MM.1S (cell line): ENCODE measurements at regions not wholly inside any gene's neighbourhood (a gene's known extent, or its start where the extent isn't known, plus 50 kb on each side); places are given as distances from the start of the nearest gene placed in this dataset.

ENCODE experiments used
- DNase-seq: peaks from one replicate; pipeline ENCODE4 v3.0.0-alpha.2; 2015
- H2AFZ ChIP-seq: fragments of 300-600 bp; sonication (generic); 2 replicates; pipeline ENCODE4 v1.6.0; 2016; ENCODE audit warnings: antibody characterized with exemption, low read length
- H3F3A ChIP-seq: fragments of 300-600 bp; sonication (generic); 2 replicates; pipeline ENCODE4 v1.6.1; 2016; ENCODE audit warnings: mild to moderate bottlenecking, antibody characterized with exemption, low read length, moderate library complexity, mixed read lengths; ENCODE audit not compliant: insufficient read depth
- H3K27ac ChIP-seq: fragments of 300-600 bp; sonication (generic); 2 replicates; pipeline ENCODE4 v1.5.1; 2016; ENCODE audit warnings: mild to moderate bottlenecking, low read length
- H3K27me3 ChIP-seq: fragments of 300-600 bp; sonication (generic); replicated peaks from 2 replicates; pipeline ENCODE4 v1.6.0; 2016; ENCODE audit warnings: low read length; ENCODE audit not compliant: insufficient read depth
- H3K36me3 ChIP-seq: fragments of 300-600 bp; sonication (generic); replicated peaks from 2 replicates; pipeline ENCODE4 v1.6.1; 2016; ENCODE audit warnings: mild to moderate bottlenecking, low read length, mixed read lengths; ENCODE audit not compliant: insufficient read depth
- H3K4me1 ChIP-seq: fragments of 300-600 bp; sonication (generic); 2 replicates; pipeline ENCODE4 v1.6.1; 2016; ENCODE audit warnings: low read length, mixed read lengths
- H3K4me2 ChIP-seq: fragments of 300-600 bp; sonication (generic); 2 replicates; pipeline ENCODE4 v1.6.0; 2016; ENCODE audit warnings: low read depth, low read length
- H3K4me3 ChIP-seq: fragments of 300-600 bp; sonication (generic); 2 replicates; pipeline ENCODE4 v1.5.1; 2016; ENCODE audit warnings: low read length, mixed read lengths
- H3K79me2 ChIP-seq: fragments of 300-600 bp; sonication (generic); 2 replicates; pipeline ENCODE4 v1.6.1; 2016; ENCODE audit warnings: mixed run types, low read length, mixed read lengths
- H3K9ac ChIP-seq: fragments of 300-600 bp; sonication (generic); 2 replicates; pipeline ENCODE4 v1.6.1; 2016; ENCODE audit warnings: low read length, mixed read lengths
- H3K9me2 ChIP-seq: fragments of 300-600 bp; sonication (generic); replicated peaks from 2 replicates; pipeline ENCODE4 v1.6.1; 2016; ENCODE audit warnings: mild to moderate bottlenecking, low read length, mixed read lengths; ENCODE audit not compliant: insufficient read depth
- H3K9me3 ChIP-seq: fragments of 300-600 bp; sonication (generic); replicated peaks from 2 replicates; pipeline ENCODE4 v1.6.1; 2016; ENCODE audit warnings: mild to moderate bottlenecking, low read length, mixed read lengths; ENCODE audit not compliant: insufficient read depth
- H4K20me1 ChIP-seq: fragments of 300-600 bp; sonication (generic); 2 replicates; pipeline ENCODE4 v1.6.1; 2016; ENCODE audit warnings: mild to moderate bottlenecking, low read length, moderate library complexity, mixed read lengths; ENCODE audit not compliant: insufficient read depth
- EZH2 ChIP-seq: fragments of 300-600 bp; sonication (generic); optimal IDR thresholded peaks from 2 replicates; pipeline ENCODE3; 2017; ENCODE audit warnings: low read depth, mild to moderate bottlenecking, antibody characterized with exemption, low read length, mixed read lengths
- EZH2phosphoT487 ChIP-seq: fragments of 300-600 bp; sonication (generic); IDR thresholded peaks from 2 replicates; pipeline ENCODE4 v1.6.1; 2018; ENCODE audit warnings: antibody characterized with exemption, low read length
- TF ChIP-seq, protein P1 (sequence below): fragments of 300-600 bp; sonication (generic); IDR thresholded peaks from 2 replicates; pipeline ENCODE4 v1.5.1; 2016; ENCODE audit warnings: antibody characterized with exemption, low read length, mixed read lengths

- Histone ChIP-seq H3K79me2 (no peaks in the 10 kb centered on the region), H3K9ac (no peak overlapping the region), H3K4me1 (no peaks in the 10 kb centered on the region), H3K9me2 (no peaks in the 10 kb centered on the region), H3F3A (no peaks in the 10 kb centered on the region), H3K27ac (no peak overlapping the region), H3K27me3 (peaks cover 87% of the 10 kb centered on the region), H3K9me3 (no peaks in the 10 kb centered on the region), H4K20me1 (no peaks in the 10 kb centered on the region), H3K4me3 (no peak overlapping the region), H3K36me3 (no peaks in the 10 kb centered on the region), H2AFZ (no peak overlapping the region), H3K4me2 (no peak overlapping the region)
- no peak for DNase-seq
- TF ChIP-seq EZH2phosphoT487, result no peak
Measured at GRCh38 chr1:29854700-29855276, 618.5 kb downstream of the PTPRU start.

- TF ChIP-seq EZH2phosphoT487, result no peak
- TF ChIP-seq, protein P1, sequence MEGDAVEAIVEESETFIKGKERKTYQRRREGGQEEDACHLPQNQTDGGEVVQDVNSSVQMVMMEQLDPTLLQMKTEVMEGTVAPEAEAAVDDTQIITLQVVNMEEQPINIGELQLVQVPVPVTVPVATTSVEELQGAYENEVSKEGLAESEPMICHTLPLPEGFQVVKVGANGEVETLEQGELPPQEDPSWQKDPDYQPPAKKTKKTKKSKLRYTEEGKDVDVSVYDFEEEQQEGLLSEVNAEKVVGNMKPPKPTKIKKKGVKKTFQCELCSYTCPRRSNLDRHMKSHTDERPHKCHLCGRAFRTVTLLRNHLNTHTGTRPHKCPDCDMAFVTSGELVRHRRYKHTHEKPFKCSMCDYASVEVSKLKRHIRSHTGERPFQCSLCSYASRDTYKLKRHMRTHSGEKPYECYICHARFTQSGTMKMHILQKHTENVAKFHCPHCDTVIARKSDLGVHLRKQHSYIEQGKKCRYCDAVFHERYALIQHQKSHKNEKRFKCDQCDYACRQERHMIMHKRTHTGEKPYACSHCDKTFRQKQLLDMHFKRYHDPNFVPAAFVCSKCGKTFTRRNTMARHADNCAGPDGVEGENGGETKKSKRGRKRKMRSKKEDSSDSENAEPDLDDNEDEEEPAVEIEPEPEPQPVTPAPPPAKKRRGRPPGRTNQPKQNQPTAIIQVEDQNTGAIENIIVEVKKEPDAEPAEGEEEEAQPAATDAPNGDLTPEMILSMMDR, result no peak
- no peak for TF ChIP-seq EZH2
- Histone ChIP-seq H4K20me1 (no peaks in the 10 kb centered on the region), H2AFZ (no peak overlapping the region), H3K27ac (no peak overlapping the region), H3K27me3 (peaks cover 87% of the 10 kb centered on the region), H3K9me2 (no peaks in the 10 kb centered on the region), H3K9me3 (no peaks in the 10 kb centered on the region), H3K4me1 (no peaks in the 10 kb centered on the region), H3F3A (no peaks in the 10 kb centered on the region), H3K79me2 (no peaks in the 10 kb centered on the region), H3K9ac (no peak overlapping the region), H3K36me3 (no peaks in the 10 kb centered on the region), H3K4me2 (no peak overlapping the region), H3K4me3 (no peak overlapping the region)
- DNase-seq, result no peak
Measured at GRCh38 chr1:29853716-29854330, 617.5 kb downstream of the PTPRU start.

DNA sequence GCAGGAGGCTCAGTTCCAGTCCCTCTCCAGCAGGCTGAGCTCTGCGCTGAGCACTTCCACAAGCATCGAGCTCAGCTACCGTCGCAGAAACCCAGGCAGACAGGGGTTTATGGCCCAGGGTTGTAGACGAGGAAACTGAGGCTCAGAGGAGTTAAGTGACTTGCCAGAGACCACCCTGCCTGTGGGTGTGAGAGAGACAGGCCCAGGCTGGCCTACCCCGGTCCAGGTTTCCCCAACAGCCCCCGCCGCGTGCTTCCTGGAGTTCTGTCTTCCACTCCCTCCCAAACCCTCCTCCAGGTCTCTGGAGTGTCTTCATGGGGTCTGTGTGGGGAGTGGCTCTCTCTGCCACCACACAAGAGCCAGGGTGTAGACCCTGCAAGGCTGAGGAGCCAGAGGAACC, 615.9 kb downstream of the PTPRU start:
- no peaks in the 10 kb centered on the region for H4K20me1 ChIP-seq
- no peak overlapping the region for H3K4me2 ChIP-seq
- no peak overlapping the region for H3K4me3 ChIP-seq
- H3K9me3 ChIP-seq, result no peaks in the 10 kb centered on the region
- no peaks in the 10 kb centered on the region for H3F3A ChIP-seq
- H3K79me2 ChIP-seq, result no peaks in the 10 kb centered on the region
- H2AFZ ChIP-seq, result no peak overlapping the region
- no peaks in the 10 kb centered on the region for H3K4me1 ChIP-seq
- no peaks in the 10 kb centered on the region for H3K9me2 ChIP-seq
- H3K9ac ChIP-seq, result no peak overlapping the region
- no peak for TF ChIP-seq EZH2phosphoT487
- TF ChIP-seq EZH2, result no peak
- TF ChIP-seq, protein P1, result no peak
- peaks cover 86% of the 10 kb centered on the region for H3K27me3 ChIP-seq
- no peaks in the 10 kb centered on the region for H3K36me3 ChIP-seq
- no peak for DNase-seq
- no peak overlapping the region for H3K27ac ChIP-seq

GRCh38 chr1:29851691-29852090, 615.4 kb downstream of the PTPRU start:
- H3K36me3 ChIP-seq, result no peaks in the 10 kb centered on the region
- H3K9me2 ChIP-seq, result no peaks in the 10 kb centered on the region
- no peaks in the 10 kb centered on the region for H4K20me1 ChIP-seq
- no peaks in the 10 kb centered on the region for H3F3A ChIP-seq
- DNase-seq, result no peak
- H3K27ac ChIP-seq, result no peak overlapping the region
- H2AFZ ChIP-seq, result no peak overlapping the region
- no peaks in the 10 kb centered on the region for H3K79me2 ChIP-seq
- H3K4me1 ChIP-seq, result no peaks in the 10 kb centered on the region
- H3K9me3 ChIP-seq, result no peaks in the 10 kb centered on the region
- no peak overlapping the region for H3K9ac ChIP-seq
- no peak overlapping the region for H3K4me3 ChIP-seq
- H3K27me3 ChIP-seq, result peaks cover 86% of the 10 kb centered on the region
- no peak overlapping the region for H3K4me2 ChIP-seq
- TF ChIP-seq EZH2 (no peak), EZH2phosphoT487 (no peak)
- TF ChIP-seq, protein P1, result no peak
